IMR-90 (cell line): ENCODE measurements at regions not wholly inside any gene's neighbourhood (a gene's known extent, or its start where the extent isn't known, plus 50 kb on each side); places are given as distances from the start of the nearest gene placed in this dataset.
"Not testable (repeated sequence)": the region's sequence is repeated elsewhere in the genome, so short reads cannot be mapped to it uniquely, and the experiment has no call there.

Source experiments
- BHLHE40 ChIP-seq: fragments of 150-350 bp; IDR thresholded peaks from 2 replicates; pipeline ENCODE4 v1.6.1; 2016; ENCODE audit warnings: mild to moderate bottlenecking, low read depth, low read length
- CEBPB ChIP-seq: IDR thresholded peaks from 2 replicates; pipeline ENCODE4 v1.6.1; 2012; ENCODE audit warnings: low read depth, low read length, improper control_type of control experiment
- CTCF ChIP-seq: conservative IDR thresholded peaks from 2 replicates; pipeline ENCODE4 v1.5.1; 2012; ENCODE audit warnings: mild to moderate bottlenecking, low read depth, low read length, improper control_type of control experiment
- FOS ChIP-seq: fragments of 150-350 bp; IDR thresholded peaks from 2 replicates; pipeline ENCODE4 v1.6.1; 2016; ENCODE audit warnings: low read depth, low read length
- MAFK ChIP-seq: IDR thresholded peaks from 2 replicates; pipeline ENCODE4 v1.6.1; 2012; ENCODE audit warnings: low read depth, low read length, improper control_type of control experiment
- MAZ ChIP-seq: IDR thresholded peaks from 2 replicates; pipeline ENCODE4 v1.6.1; 2012; ENCODE audit warnings: low read depth, mild to moderate bottlenecking, low read length, improper control_type of control experiment, moderate library complexity, borderline replicate concordance
- MXI1 ChIP-seq: IDR thresholded peaks from 2 replicates; pipeline ENCODE4 v1.6.1; 2012; ENCODE audit warnings: low read depth, mild to moderate bottlenecking, low read length, moderate library complexity, borderline replicate concordance
- POLR2A ChIP-seq: IDR thresholded peaks from 2 replicates; pipeline ENCODE4 v1.6.1; 2012; ENCODE audit warnings: mild to moderate bottlenecking, low read depth, low read length
- RAD21 ChIP-seq: IDR thresholded peaks from 2 replicates; pipeline ENCODE4 v1.6.1; 2012; ENCODE audit warnings: low read length, improper control_type of control experiment
- RCOR1 ChIP-seq: IDR thresholded peaks from 2 replicates; pipeline ENCODE4 v1.6.1; 2012; ENCODE audit warnings: mild to moderate bottlenecking, low read length, improper control_type of control experiment; ENCODE audit not compliant: insufficient replicate concordance
- RFX5 ChIP-seq: IDR thresholded peaks from 2 replicates; pipeline ENCODE4 v1.8.0; 2012; ENCODE audit warnings: low read depth, mild to moderate bottlenecking, low read length, moderate library complexity
- SMC3 ChIP-seq: fragments of 150-350 bp; IDR thresholded peaks from 2 replicates; pipeline ENCODE4 v1.6.1; 2016; ENCODE audit warnings: low read depth, mild to moderate bottlenecking, antibody characterized with exemption, low read length, moderate library complexity
- USF2 ChIP-seq: fragments of 150-350 bp; IDR thresholded peaks from 2 replicates; pipeline ENCODE4 v1.6.1; 2017; ENCODE audit warnings: mild to moderate bottlenecking, antibody characterized with exemption, low read length, low read depth

GRCh38 chr14:80018476-80018875, 192.8 kb downstream of the DIO2 start:
- not testable (repeated sequence) for TF ChIP-seq CTCF, FOS, POLR2A, MAFK, CEBPB, BHLHE40, RAD21, MXI1, RFX5, USF2, SMC3, RCOR1, MAZ
